ENCODE measurements at regions not wholly inside any gene's neighbourhood (a gene's known extent, or its start where the extent isn't known, plus 50 kb on each side); places are given as distances from the start of the nearest gene placed in this dataset.

GRCh38 chr18:28766027-28766426 lies 589.1 kb upstream of the CDH2 start:
- no peak for TF ChIP-seq CTCF (IDR thresholded peaks at IDR 0.05)
- H3K4me1 Mint-ChIP-seq (ENCODE audit: low read depth) = peaks cover 82% of the 10 kb centered on the region
- peak overlapping the region; percentile 51; the same call in 1 of the 2 replicates for H3K4me3 Mint-ChIP-seq
- no peaks in the 10 kb centered on the region for H3K9me3 Mint-ChIP-seq
- peak overlapping the region; percentile 61 for H3K27ac Mint-ChIP-seq
- no peaks in the 10 kb centered on the region for H3K36me3 Mint-ChIP-seq (ENCODE audit: low read depth)
- H3K27me3 Mint-ChIP-seq (ENCODE audit: insufficient read depth) = no peaks in the 10 kb centered on the region
- DNase-seq = peak; percentile 7

- Mint-ChIP-seq H3K27ac (no peak overlapping the region), H3K4me3 (no peak overlapping the region), H3K36me3 (ENCODE audit: low read depth) (no peaks in the 10 kb centered on the region), H3K4me1 (ENCODE audit: low read depth) (peaks cover 43% of the 10 kb centered on the region), H3K27me3 (ENCODE audit: insufficient read depth) (peaks cover 2% of the 10 kb centered on the region; the same call in 1 of the 2 replicates), H3K9me3 (no peaks in the 10 kb centered on the region)
- DNase-seq = no peak
- TF ChIP-seq CTCF (IDR thresholded peaks at IDR 0.05) = no peak
Observed at GRCh38 chr18:28760299-28760698, 583.4 kb upstream of the CDH2 start.

GRCh38 chr18:28757466-28758008 lies 580.6 kb upstream of the CDH2 start:
- no peak for DNase-seq
- Mint-ChIP-seq H3K36me3 (ENCODE audit: low read depth) (no peaks in the 10 kb centered on the region), H3K4me1 (ENCODE audit: low read depth) (peaks cover 22% of the 10 kb centered on the region), H3K9me3 (no peaks in the 10 kb centered on the region), H3K27ac (no peak overlapping the region), H3K4me3 (no peak overlapping the region), H3K27me3 (ENCODE audit: insufficient read depth) (peaks cover 2% of the 10 kb centered on the region; the same call in 1 of the 2 replicates)
- no peak for TF ChIP-seq CTCF (IDR thresholded peaks at IDR 0.05)

- Mint-ChIP-seq H3K36me3 (ENCODE audit: low read depth) (no peaks in the 10 kb centered on the region), H3K27ac (no peak overlapping the region), H3K9me3 (no peaks in the 10 kb centered on the region), H3K4me1 (ENCODE audit: low read depth) (peaks cover 13% of the 10 kb centered on the region; the same call in 1 of the 2 replicates), H3K27me3 (ENCODE audit: insufficient read depth) (no peaks in the 10 kb centered on the region), H3K4me3 (no peak overlapping the region)
- no peak for TF ChIP-seq CTCF (IDR thresholded peaks at IDR 0.05)
- no peak for DNase-seq
Observed at GRCh38 chr18:28743115-28743514, 566.2 kb upstream of the CDH2 start.

- H3K27ac Mint-ChIP-seq = no peak overlapping the region
- no peak overlapping the region for H3K4me3 Mint-ChIP-seq
- H3K9me3 Mint-ChIP-seq = no peaks in the 10 kb centered on the region
- no peaks in the 10 kb centered on the region for H3K27me3 Mint-ChIP-seq (ENCODE audit: insufficient read depth)
- peaks cover 32% of the 10 kb centered on the region for H3K4me1 Mint-ChIP-seq (ENCODE audit: low read depth)
- TF ChIP-seq CTCF (IDR thresholded peaks at IDR 0.05) = no peak
- no peaks in the 10 kb centered on the region for H3K36me3 Mint-ChIP-seq (ENCODE audit: low read depth)
- no peak for DNase-seq
Observed at GRCh38 chr18:28740575-28740974, 563.6 kb upstream of the CDH2 start.

GRCh38 chr18:28736951-28737350 lies 560.0 kb upstream of the CDH2 start:
- DNase-seq = peak; percentile 7
- Mint-ChIP-seq H3K4me1 (ENCODE audit: low read depth) (peaks cover 43% of the 10 kb centered on the region), H3K36me3 (ENCODE audit: low read depth) (no peaks in the 10 kb centered on the region), H3K9me3 (no peaks in the 10 kb centered on the region), H3K4me3 (no peak overlapping the region), H3K27ac (peak overlapping the region; percentile 82), H3K27me3 (ENCODE audit: insufficient read depth) (peaks cover 2% of the 10 kb centered on the region)
- TF ChIP-seq CTCF (IDR thresholded peaks at IDR 0.05) = no peak

All from HFFc6 (cell line).